HCT116 (cell line): ENCODE measurements at regions not wholly inside any gene's neighbourhood (a gene's known extent, or its start where the extent isn't known, plus 50 kb on each side); places are given as distances from the start of the nearest gene placed in this dataset.

Experiments used
- ATAC-seq: fragments of 200-7000 bp; cut with Tn5 transposase; 2 replicates; pipeline ENCODE4 v1.9.1; 2020; ENCODE audit warnings: mild to moderate bottlenecking, moderate library complexity
- BruUV-seq: library from RNA; stranded (reverse); fragments of 400-500 nt; replicated peaks from 2 replicates; lab custom pipeline; 2021; lab: Mats Ljungman, UMichigan
- CTCF ChIA-PET: fragments of 300-600 bp; sonication (Branson Sonifier 250); formaldehyde crosslinking; loops from one replicate; lab custom pipeline; 2021; ENCODE audit warnings: antibody characterized with exemption; lab: Charles Lee
- POLR2A ChIA-PET: fragments of 300-600, 350-600 bp; sonication (Branson Sonifier 250); formaldehyde crosslinking; loops from one replicate; lab custom pipeline; 2021; ENCODE audit warnings: antibody characterized with exemption; lab: Charles Lee
- RAD21 ChIA-PET, 2 experiments: fragments of 300-600 bp; sonication (Branson Sonifier 250); formaldehyde crosslinking; loops; one replicate each; lab custom pipeline; 2023; ENCODE audit warnings: low total read pairs in 2 of 2; ENCODE audit not compliant: uncharacterized antibody in 2 of 2, unreplicated experiment in 2 of 2, low non-redundant PET in 1 of 2; lab: Charles Lee
- DNase-seq: peaks from one replicate; pipeline ENCODE4 v3.0.0-alpha.2; 2010; ENCODE audit warnings: low read depth, low spot score
- H2AFZ ChIP-seq: fragments of 200-600 bp; shearing (Covaris generic), sonication (generic); 2 replicates; pipeline ENCODE4 v1.6.1; 2017; ENCODE audit warnings: low read depth, mixed run types, mixed read lengths, antibody characterized with exemption, low read length; ENCODE audit not compliant: poor library complexity, severe bottlenecking
- H3K27ac ChIP-seq: 2 replicates; pipeline ENCODE4 v1.5.1; 2012; ENCODE audit warnings: low read depth, low read length
- H3K27me3 ChIP-seq: fragments of 200-600 bp; sonication (generic); 2 replicates; pipeline ENCODE4 v1.6.1; 2016; ENCODE audit warnings: mixed run types, low read length, mixed read lengths; ENCODE audit not compliant: insufficient read depth
- H3K36me3 ChIP-seq, 2 experiments: fragments of 200-500 bp in 1 of 2; fragments of 200-600 bp in 1 of 2; sonication (Bioruptor generic) in 1 of 2; sonication (generic) in 1 of 2; 2 replicates each; pipeline versions ENCODE4 v1.5.1 to v1.6.1; 2014 to 2016; ENCODE audit warnings: low read length in 2 of 2, inconsistent platforms in 1 of 2, mixed read lengths in 1 of 2, mixed run types in 1 of 2; ENCODE audit not compliant: insufficient read depth in 2 of 2, control insufficient read depth in 1 of 2
- H3K4me1 ChIP-seq, 2 experiments: fragments of 200-600 bp in 1 of 2; sonication (generic) in 1 of 2; 2 replicates each; pipeline versions ENCODE4 v1.5.1 to v1.6.1; 2012 to 2017; ENCODE audit warnings: low read length in 2 of 2, inconsistent platforms in 1 of 2, mild to moderate bottlenecking in 1 of 2, mixed read lengths in 1 of 2, mixed run types in 1 of 2, moderate library complexity in 1 of 2; ENCODE audit not compliant: insufficient read depth in 2 of 2, control insufficient read depth in 1 of 2
- H3K4me2 ChIP-seq: fragments of 200-600 bp; sonication (generic); 2 replicates; pipeline ENCODE4 v1.6.1; 2017; ENCODE audit warnings: mixed run types, low read length, mixed read lengths
- H3K4me3 ChIP-seq, 2 experiments: fragments of 200-600 bp in 1 of 2; sonication (generic) in 1 of 2; replicated peaks in 1 of 2; 2 replicates each; pipeline ENCODE4 v1.5.1; 2011 to 2016; ENCODE audit warnings: low read length in 2 of 2, control low read depth in 1 of 2, low read depth in 1 of 2, mild to moderate bottlenecking in 1 of 2, mixed read lengths in 1 of 2, mixed run types in 1 of 2
- H3K79me2 ChIP-seq: fragments of 200-600 bp; sonication (generic); 2 replicates; pipeline ENCODE4 v1.6.1; 2017; ENCODE audit warnings: mild to moderate bottlenecking, mixed run types, low read length, moderate library complexity, mixed read lengths; ENCODE audit not compliant: insufficient read depth
- H3K9ac ChIP-seq: fragments of 200-600 bp; sonication (generic); 2 replicates; pipeline ENCODE4 v1.6.1; 2016; ENCODE audit warnings: low read length, mixed read lengths
- H3K9me2 ChIP-seq: fragments of 200-600 bp; sonication (generic), shearing (Covaris generic); 2 replicates; pipeline ENCODE4 v1.6.1; 2017; ENCODE audit warnings: mixed run types, mild to moderate bottlenecking, moderate library complexity; ENCODE audit not compliant: insufficient read depth
- H3K9me3 ChIP-seq, 2 experiments: fragments of 200-500 bp in 1 of 2; fragments of 200-600 bp in 1 of 2; sonication (Bioruptor generic) in 1 of 2; sonication (generic) in 1 of 2; 2 replicates each; pipeline ENCODE4 v1.6.1; 2014 to 2017; ENCODE audit warnings: low read length in 2 of 2, mixed read lengths in 2 of 2, inconsistent platforms in 1 of 2, low read depth in 1 of 2, mild to moderate bottlenecking in 1 of 2, mixed run types in 1 of 2, moderate library complexity in 1 of 2; ENCODE audit not compliant: control insufficient read depth in 1 of 2, insufficient read depth in 1 of 2
- H4K20me1 ChIP-seq: fragments of 200-600 bp; sonication (generic), shearing (Covaris generic); 2 replicates; pipeline ENCODE4 v1.6.1; 2017; ENCODE audit warnings: mixed run types, mild to moderate bottlenecking, moderate library complexity; ENCODE audit not compliant: insufficient read depth
- CEBPB ChIP-seq: IDR thresholded peaks from 2 replicates; pipeline ENCODE4 v1.6.1; 2012; ENCODE audit warnings: low read depth
- EGR1 ChIP-seq: IDR thresholded peaks from 2 replicates; pipeline ENCODE4 v1.6.1; 2012; ENCODE audit warnings: low read depth
- FOSL1 ChIP-seq: IDR thresholded peaks from 2 replicates; pipeline ENCODE4 v1.6.1; 2012; ENCODE audit warnings: low read depth
- POLR2A ChIP-seq: IDR thresholded peaks from 2 replicates; pipeline ENCODE4 v1.7.0; 2011; ENCODE audit warnings: borderline replicate concordance; ENCODE audit not compliant: insufficient read depth, insufficient read length; ENCODE audit errors: extremely low read depth
- RAD21 ChIP-seq: IDR thresholded peaks from 2 replicates; pipeline ENCODE4 v1.6.1; 2012; ENCODE audit warnings: low read depth, mild to moderate bottlenecking
- SIN3A ChIP-seq: IDR thresholded peaks from 2 replicates; pipeline ENCODE4 v1.6.1; 2012; ENCODE audit warnings: low read depth
- TCF7L2 ChIP-seq: IDR thresholded peaks from 2 replicates; pipeline ENCODE4 v1.7.0; 2011; ENCODE audit warnings: borderline replicate concordance, inconsistent platforms; ENCODE audit not compliant: insufficient read depth, insufficient read length; ENCODE audit errors: extremely low read depth
- YY1 ChIP-seq: IDR thresholded peaks from 2 replicates; pipeline ENCODE4 v1.6.1; 2011; ENCODE audit warnings: low read length, low read depth, moderate library complexity, mild to moderate bottlenecking; ENCODE audit not compliant: insufficient replicate concordance; ENCODE audit errors: extremely low read depth
- intact Hi-C: fragments of 100-400 bp; cut with micrococcal nuclease; formaldehyde crosslinking; loops from 2 replicates; pipeline ENCODE4 v1.10.0; 2022
- TF ChIP-seq, protein P1 (sequence below): IDR thresholded peaks from 2 replicates; pipeline ENCODE4 v1.6.1; 2012; ENCODE audit warnings: low read depth
- TF ChIP-seq, protein P2 (sequence below): IDR thresholded peaks from 2 replicates; pipeline ENCODE4 v1.6.1; 2012

- no peaks in the 10 kb centered on the region for H3K36me3 ChIP-seq
- TF ChIP-seq, protein P1, sequence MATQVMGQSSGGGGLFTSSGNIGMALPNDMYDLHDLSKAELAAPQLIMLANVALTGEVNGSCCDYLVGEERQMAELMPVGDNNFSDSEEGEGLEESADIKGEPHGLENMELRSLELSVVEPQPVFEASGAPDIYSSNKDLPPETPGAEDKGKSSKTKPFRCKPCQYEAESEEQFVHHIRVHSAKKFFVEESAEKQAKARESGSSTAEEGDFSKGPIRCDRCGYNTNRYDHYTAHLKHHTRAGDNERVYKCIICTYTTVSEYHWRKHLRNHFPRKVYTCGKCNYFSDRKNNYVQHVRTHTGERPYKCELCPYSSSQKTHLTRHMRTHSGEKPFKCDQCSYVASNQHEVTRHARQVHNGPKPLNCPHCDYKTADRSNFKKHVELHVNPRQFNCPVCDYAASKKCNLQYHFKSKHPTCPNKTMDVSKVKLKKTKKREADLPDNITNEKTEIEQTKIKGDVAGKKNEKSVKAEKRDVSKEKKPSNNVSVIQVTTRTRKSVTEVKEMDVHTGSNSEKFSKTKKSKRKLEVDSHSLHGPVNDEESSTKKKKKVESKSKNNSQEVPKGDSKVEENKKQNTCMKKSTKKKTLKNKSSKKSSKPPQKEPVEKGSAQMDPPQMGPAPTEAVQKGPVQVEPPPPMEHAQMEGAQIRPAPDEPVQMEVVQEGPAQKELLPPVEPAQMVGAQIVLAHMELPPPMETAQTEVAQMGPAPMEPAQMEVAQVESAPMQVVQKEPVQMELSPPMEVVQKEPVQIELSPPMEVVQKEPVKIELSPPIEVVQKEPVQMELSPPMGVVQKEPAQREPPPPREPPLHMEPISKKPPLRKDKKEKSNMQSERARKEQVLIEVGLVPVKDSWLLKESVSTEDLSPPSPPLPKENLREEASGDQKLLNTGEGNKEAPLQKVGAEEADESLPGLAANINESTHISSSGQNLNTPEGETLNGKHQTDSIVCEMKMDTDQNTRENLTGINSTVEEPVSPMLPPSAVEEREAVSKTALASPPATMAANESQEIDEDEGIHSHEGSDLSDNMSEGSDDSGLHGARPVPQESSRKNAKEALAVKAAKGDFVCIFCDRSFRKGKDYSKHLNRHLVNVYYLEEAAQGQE = no peak
- no peak for TF ChIP-seq EGR1
- TF ChIP-seq CEBPB = no peak
- no peak for TF ChIP-seq FOSL1
- H3K9me3 ChIP-seq = no peaks in the 10 kb centered on the region
- ChIA-PET CTCF (no interaction called here), RAD21 (no interaction called here), POLR2A (no interaction called here)
- no peak overlapping the region for H2AFZ ChIP-seq
- H3K4me3 ChIP-seq = no peak overlapping the region
- ATAC-seq (no peak), DNase-seq (no peak)
- H3K9me2 ChIP-seq = no peaks in the 10 kb centered on the region
- no peaks in the 10 kb centered on the region for H3K27me3 ChIP-seq
- no peaks in the 10 kb centered on the region for H3K4me1 ChIP-seq
- H3K4me2 ChIP-seq = no peak overlapping the region
- no TSS peak for BruUV-seq
- no peak overlapping the region for H3K9ac ChIP-seq
- intact Hi-C loops = no loop called here
- no peaks in the 10 kb centered on the region for H3K79me2 ChIP-seq
- H4K20me1 ChIP-seq = no peaks in the 10 kb centered on the region
- H3K27ac ChIP-seq = no peak overlapping the region
Measured at GRCh38 chr11:104650234-104650633, 248.0 kb downstream of the CASP12 start.

DNA sequence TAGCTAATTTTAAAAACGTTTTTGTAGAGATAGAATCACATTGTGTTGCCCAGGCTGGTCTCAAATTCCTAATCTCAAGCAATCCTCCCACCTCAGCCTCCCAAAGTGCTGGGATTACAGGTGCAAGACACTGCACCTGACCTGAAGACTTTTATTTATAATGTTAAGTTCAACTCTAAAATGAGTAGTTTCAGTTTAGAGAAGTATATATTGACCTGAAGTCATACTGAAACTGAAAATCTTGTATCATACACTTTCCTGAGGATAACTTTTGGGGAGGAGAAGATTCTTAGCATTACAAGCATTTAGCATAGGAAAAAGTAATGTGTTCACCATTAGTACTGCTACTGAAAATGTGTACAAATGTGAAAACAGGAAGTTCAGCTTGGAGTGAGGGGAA, 249.3 kb downstream of the CASP12 start:
- H3K9me3 ChIP-seq = no peaks in the 10 kb centered on the region
- H3K4me1 ChIP-seq = no peaks in the 10 kb centered on the region
- H4K20me1 ChIP-seq = no peaks in the 10 kb centered on the region
- RAD21 ChIA-PET = no interaction called here
- no peak overlapping the region for H3K27ac ChIP-seq
- intact Hi-C loops = no loop called here
- H3K4me3 ChIP-seq = no peak overlapping the region
- H3K4me2 ChIP-seq = no peak overlapping the region
- POLR2A ChIA-PET = no interaction called here
- no peaks in the 10 kb centered on the region for H3K9me2 ChIP-seq
- no TSS peak for BruUV-seq
- CTCF ChIA-PET = no interaction called here
- no peak for DNase-seq
- no peak for ATAC-seq
- H3K36me3 ChIP-seq = no peaks in the 10 kb centered on the region
- H3K27me3 ChIP-seq = no peaks in the 10 kb centered on the region
- TF ChIP-seq, protein P1 = no peak
- TF ChIP-seq POLR2A (no peak), FOSL1 (no peak), YY1 (no peak), RAD21 (no peak), CEBPB (no peak), SIN3A (no peak), TCF7L2 (no peak)
- TF ChIP-seq, protein P2, sequence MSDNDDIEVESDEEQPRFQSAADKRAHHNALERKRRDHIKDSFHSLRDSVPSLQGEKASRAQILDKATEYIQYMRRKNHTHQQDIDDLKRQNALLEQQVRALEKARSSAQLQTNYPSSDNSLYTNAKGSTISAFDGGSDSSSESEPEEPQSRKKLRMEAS = no peak
- no peaks in the 10 kb centered on the region for H3K79me2 ChIP-seq
- no peak overlapping the region for H3K9ac ChIP-seq
- no peak overlapping the region for H2AFZ ChIP-seq
